GM18517 (cell line): ENCODE measurements at regions not wholly inside any gene's neighbourhood (a gene's known extent, or its start where the extent isn't known, plus 50 kb on each side); places are given as distances from the start of the nearest gene placed in this dataset.

Experiments
- ATAC-seq: cut with Tn5 transposase; IDR thresholded peaks from one replicate; pipeline ENCODE4 v1.9.1; 2021; ENCODE audit warnings: mild to moderate bottlenecking, moderate library complexity; ENCODE audit not compliant: unreplicated experiment

DNA sequence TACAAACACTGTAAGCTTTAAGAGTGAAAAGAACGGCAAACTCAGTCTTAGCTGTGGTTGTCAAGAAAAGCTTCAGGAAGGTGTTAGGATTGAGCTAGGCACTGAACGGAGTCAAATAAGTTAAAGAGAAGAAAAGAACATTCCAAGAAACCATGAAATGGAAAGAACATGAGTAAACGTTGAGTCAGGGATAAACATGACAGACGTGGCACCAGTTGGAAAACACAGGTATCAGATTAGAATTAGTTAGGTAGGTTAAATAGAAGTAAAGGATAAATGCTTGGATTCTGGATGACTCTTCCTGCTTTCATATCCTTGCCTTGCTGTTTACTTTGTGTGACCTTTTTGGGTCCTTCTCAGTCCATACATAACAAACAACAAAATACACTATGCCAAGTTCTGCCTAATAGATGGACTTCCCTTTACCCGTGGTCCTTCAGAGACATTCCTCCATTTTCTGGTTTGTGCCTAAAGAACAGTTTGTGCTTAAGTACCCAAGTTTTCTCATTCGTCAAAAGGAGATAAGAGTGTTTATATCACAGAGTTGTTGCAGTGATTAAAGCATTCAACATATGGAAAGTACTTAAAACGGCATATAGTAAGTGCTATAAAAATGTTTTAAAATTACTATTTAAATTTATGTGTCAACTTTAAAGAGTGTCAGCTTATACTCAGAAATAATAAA lies 446.9 kb downstream of the TMA16 start:
- ATAC-seq: no peak

DNA sequence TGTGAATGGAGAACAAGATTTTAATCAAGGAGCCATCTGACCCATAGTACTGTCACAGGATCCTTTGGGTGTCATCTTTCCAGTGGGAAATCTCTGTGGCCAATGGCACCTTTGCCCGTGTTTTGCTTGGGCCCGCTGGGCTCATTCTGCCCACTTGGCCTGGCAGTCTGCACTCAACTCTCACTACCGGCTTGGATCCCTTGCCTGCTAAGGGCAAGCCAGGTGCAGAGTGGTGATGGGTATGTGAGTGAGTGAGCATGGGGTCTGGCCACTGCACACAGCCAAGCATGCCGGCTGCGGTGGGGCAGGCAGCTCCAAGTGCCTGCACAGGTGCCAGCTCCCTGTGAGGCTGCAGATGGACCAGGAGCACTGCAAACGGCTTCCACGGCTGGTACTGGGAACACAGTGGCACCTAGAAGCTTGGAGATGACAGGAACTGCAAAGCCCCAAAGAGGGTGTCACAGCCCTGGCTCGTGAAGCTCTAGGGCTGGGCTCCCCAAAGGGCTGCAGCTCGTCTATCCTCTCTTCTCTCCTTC lies 454.5 kb downstream of the TMA16 start:
- ATAC-seq: no peak

DNA sequence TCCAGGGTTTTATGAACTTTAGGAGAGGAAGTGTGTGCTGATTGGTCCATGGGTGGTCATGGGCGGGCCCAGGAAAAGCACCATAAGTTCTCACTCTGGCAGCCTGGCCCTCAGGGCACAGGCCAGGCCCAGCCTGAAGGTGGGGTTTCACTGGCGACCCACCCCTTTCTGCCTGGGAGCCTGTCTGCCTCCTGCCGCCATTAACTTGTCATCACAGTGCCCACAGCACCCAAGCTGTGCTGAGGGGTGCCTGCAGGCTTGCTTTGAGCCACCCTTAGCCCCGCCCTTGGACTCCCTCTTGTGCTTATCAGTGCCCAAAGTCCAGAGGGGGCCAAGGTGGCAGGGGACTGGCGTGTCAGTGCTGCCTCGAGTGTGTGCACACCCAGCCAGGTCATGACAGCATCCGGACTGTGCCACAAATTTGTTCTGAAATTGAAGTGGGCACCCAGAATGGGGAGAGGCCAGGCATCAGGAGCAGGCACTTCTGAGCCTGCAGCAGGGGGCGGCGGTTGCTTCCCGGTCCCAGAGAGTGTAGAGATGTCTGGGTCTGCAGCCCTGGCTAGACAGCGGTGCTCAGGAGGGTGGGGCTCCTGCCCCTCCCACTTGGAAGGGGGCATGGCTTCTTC lies 455.6 kb downstream of the TMA16 start:
- ATAC-seq: no peak

DNA sequence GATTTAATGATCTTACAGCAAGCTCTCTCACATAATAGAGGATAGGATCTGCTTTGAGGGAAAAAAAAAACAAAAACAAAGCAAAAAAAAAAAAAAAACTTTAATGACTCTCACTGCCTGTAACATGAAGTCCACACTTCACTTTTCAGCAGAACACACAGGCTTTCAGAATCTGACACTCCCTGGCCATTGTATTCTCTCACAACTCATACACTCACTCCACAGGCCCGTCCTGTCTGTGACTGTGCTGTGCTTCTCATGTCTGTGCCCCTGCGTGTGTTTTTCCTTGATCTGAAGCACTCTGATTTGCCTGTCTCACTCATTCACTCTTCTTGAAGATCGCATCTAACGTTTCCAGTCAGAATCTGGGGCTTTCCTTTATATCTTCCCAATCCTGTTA lies 460.8 kb downstream of the TMA16 start:
- ATAC-seq: no peak

DNA sequence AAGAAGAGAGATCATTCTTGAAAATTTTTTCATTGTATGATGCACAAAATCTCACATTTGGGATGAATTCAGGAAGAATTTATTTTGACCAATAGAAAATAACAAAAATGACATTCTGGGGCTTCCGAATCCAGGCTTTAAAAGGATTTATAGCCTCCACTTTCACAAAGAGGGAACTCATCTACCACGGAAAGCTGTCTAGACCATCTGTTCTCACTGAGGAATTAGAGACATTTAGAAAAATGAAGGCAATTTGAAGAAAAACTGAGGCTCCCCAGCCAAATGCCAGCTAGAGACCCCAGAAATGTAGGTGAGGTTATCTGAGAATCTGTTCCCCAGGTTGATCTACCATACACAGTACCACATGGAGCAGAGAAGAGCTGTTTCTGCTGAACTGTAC lies 464.3 kb downstream of the TMA16 start:
- ATAC-seq: no peak

DNA sequence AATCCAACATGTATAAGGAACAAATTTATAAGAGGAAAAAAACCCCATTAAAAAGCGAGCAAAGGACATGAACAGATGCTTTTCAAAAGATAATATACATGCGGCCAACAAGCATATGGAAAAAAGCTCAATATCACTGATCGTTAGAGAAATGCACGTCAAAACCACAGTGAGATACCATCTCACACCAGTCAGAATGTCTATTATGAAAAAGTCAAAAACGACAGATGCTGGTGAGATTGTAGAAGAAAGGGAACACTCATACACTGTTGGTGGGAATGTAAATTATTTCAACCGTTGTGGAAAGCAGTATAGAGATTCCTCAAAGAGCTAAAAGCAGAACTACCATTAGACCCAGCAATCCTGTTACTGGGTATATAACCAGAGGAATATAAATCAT lies 465.4 kb downstream of the TMA16 start:
- no peak for ATAC-seq

DNA sequence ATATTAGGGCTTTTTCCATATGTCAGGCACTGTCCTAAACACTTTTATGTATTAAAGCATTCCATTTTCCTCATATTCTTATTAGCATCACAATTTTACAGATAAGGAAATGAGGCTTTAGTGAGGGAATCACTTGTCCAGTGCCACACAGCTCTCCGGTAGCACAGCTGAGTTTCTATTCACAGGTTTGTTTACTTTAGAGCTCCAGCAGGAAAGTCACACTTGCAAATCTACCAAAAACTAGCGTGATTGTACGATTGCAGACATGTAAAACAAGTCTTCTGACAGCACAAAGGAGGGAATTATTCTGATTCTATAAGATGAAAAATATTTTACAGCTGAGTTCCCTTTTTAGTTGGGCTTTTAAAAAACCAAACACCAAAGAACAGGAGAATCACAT lies 472.1 kb downstream of the TMA16 start:
- ATAC-seq: no peak

DNA sequence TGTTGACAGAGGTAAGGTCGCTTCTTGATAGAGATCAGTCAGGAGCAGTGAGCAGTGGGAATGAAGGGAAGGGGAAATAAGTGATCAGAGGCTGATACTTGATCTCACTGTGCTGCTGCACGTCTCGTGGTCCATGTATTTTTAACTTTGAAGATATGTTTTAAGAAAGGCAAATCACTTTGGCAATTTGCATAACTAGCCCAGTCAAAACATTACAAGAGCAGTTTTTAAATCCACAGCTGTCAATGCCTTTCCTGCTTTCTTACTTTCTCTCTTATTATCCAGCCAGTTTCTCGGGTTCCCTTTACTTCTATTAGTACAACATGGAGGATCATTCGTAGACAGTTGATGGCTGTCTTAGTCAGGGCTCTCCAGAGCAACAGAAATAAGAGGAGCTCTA lies 472.8 kb downstream of the TMA16 start:
- ATAC-seq: no peak

DNA sequence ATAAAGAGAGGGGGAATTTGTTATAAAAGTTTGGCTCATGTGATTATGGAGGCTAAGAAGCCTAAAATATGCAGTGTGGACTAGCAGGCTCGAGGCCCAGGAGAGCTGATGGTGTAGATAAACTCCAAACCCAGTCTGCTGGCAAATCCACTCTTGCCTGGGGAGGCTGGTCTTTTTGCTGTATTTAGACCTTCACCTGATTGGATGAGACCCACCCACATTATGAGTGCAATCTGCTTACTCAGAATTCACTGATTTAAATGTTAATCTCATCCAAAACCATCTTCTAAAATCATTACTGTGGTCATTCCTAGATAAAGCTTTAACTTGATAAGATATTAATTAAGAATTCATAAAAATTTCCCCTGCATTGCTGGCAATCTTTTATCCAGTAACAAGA lies 473.2 kb downstream of the TMA16 start:
- ATAC-seq: no peak

DNA sequence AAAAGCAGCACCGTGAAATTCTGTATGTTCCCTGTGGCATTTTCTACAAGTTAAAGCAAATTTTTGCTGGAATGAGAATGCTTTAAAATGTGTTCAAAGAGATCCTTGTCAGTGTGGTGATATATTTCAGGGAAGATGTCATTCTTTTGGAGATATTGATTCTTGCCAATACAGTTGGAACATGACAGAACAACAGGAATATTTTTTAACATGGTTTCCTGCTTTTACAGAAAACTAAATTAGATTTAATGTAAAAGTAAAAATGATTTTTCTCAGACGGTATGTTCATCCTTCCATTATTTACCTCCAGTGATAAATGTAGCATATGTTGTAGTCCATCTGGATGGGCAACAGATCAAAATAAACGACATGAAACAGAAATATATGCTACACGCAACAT lies 474.8 kb downstream of the TMA16 start:
- ATAC-seq: no peak

DNA sequence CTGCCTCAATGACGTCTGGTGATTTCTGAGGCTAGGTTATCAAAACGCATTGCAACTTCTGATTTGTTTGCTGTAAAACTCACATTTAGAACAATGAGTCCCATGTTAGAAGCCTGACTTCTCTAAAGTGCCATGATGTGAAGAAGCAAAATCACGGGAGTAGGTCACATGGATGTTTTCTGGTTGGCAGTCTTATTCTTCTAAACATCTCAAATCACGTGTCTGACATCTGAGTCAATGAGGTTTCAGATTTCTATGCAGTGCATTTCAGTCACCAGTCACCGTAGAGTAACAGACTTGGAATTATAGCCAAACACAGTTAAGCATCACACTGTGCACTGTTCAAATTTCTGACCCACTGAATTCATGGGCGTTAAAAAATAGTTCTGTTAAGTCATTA lies 482.1 kb downstream of the TMA16 start:
- no peak for ATAC-seq

DNA sequence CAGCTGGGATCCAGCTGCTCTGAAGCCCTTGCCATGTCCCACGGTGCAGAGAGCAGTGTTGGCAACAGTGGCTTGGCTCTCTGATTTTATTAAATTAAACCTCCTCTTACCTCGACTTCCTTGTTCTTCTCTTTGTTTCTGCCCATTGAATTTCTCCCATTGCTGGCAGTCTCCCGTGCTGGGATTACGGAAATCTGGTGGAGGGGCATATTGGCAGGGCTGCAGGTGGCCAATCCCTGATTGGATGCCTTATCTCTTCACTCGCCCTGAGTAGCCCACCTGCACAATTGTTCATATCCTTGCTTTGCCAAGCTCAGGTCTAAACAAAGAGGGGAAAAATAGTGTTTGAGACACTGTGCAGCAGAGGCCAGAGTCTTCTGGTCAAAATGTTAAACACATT lies 493.9 kb downstream of the TMA16 start:
- no peak for ATAC-seq

DNA sequence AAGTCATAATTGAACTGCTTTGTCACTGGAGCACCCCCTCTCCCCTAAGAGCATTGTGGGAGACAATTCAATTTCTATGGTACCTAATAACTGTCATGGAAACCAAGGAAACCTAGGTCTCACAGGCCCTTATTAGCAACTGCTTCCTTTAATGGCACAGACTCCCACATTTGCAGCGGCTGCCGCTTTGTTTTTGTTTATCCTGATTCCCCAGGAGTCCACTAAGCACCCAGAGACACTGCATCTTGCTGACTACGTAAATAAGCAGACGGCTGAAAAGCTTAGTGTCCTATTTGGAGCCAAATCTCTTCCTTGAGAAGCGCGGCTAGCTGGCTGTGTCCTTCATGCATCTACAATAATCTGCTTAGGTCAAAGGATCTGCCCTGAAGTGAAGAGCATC lies 494.4 kb downstream of the TMA16 start:
- no peak for ATAC-seq

DNA sequence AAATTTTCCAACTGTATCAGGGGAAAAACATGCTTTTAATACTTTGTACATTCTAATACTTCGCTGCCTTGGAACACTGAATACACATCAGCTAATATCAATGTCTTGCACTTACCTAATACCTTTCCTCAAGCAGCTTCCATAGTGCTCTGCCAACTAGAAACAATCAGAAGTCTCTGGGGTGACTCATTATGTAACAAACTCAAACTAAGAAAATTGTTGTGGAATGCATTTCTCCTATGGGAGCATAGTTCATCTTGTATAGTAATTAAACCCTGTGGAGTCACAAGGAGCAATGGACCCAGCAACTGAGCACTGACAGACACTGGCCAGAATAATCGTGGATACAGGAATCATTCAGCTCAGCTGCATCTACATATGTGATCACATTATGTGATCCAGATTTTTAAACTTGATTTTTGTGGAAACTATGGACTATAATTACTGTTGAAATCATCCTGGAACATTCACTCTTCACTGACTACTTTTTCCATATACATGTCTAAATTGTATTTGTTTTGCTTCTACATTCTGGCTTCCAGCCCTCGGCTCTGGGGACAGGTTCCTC lies 496.9 kb downstream of the TMA16 start:
- ATAC-seq: no peak

DNA sequence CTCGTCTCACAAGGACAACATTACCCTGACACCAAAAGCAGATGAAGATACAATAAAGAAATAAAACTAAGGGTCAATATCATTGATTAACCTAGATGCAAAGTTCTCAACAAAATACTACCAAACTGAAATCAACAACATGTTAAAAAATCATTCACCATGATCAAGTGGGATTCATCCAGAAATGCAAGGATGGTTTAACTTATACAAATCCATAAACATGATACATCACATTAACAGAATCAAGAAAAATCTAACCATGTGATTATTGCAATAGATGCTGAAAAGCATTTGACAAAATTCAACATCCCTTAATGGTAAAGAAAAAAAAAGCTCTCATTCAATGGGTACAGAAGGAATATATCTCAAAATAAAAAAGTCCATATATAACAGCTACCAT lies 514.9 kb downstream of the TMA16 start:
- no peak for ATAC-seq

DNA sequence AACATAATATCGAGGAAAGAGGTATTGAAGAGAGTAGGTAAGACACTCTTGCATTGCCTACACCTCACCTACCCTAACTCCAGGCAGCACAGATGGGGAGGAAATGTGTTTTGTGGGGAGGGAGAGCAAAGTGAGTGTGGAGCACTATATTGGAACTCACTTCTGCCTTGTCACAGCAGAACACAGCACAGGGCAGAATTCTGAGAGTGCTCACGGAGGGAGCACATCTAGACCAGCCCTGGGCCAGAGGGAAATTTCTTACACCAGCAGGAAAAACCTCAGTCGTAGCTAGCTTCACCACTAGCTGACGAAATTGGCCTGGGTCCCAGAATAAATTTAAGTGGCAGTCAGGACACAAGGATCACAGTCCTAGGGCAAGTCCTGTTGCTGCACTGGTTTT lies 517.3 kb downstream of the TMA16 start:
- ATAC-seq: no peak

DNA sequence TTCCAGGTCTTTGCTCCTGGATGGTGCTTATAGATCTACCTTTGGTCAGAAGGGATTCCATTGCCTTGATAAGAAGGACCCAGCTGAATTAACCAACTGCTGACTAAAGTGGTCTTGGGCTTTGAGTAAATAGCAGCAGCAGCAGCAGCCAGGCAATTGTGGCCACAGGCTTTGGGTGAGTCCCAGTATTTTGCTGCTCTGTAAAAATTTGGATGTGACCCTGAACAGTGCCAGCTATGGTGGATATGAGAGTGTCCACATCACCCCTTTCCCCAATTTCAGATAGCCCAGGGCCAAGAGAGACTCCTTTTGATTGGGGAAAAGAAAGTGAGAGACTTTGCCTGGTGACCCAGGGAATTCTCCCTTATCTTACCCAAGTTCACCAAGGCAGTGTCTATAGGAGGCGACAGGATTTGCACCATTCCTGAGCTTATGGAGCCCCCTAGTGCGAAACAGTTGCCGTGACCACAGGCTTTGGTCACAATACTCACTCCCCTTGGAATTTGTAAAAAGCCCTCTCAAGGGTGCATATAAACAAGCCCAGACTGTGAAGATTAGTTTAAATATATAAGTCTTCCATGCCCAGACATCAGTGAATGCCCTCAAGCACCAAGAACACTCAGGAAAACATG lies 518.0 kb downstream of the TMA16 start:
- no peak for ATAC-seq

DNA sequence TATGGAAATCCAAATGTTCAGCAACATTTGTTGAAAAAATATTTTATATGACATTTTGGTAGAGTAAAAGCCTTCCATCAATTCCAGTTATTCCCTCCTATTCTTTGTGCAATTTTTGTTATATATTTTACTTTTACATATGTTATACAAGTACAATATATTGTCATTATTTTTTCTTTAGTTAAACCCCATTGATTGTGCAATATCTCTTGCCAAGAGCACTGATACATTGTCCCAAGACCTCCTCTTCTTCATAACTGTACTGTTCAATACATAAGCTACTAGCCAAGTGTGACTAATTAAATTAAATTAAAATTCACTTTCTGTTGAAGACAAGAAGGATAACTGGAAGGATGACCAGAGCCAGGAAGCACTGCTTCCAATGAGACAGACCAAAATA lies 527.5 kb downstream of the TMA16 start:
- no peak for ATAC-seq

DNA sequence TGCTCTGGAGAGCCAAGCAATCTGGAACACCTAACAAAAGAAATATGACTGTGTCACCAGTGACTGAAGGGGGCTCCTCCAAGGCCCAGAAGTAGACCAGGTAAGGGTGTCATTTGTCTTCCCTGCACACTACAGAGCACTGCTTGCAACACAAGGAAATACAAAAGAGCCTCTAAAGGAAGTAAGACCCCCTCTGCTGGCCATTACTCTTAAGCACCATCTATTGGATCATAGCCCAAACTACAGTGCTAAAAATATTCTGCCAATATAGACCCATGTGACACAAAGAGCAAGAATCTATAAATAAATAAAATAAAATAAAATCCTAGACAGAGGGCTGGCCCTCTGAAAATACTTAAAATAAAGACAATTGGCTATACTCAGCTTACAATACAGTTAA lies 528.7 kb downstream of the TMA16 start:
- ATAC-seq: peak; percentile 47

DNA sequence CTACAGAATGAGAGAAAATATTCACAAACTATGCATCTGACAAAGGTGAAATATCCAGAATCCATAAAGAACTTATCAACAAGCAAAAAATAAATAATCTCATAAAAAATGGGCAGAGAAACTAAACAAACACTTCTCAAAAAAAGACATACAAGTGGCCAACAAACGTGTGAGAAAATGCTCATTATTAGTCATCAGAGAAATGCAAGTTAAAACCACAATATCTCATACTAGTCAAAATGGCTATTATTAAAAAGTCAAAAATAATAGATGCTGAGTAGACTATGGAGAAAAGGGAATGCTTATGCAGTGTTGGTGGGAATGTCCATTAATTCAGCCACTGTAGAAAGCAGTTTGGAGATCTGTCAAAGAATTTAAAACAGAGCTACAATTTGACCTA lies 533.3 kb downstream of the TMA16 start:
- ATAC-seq: no peak

DNA sequence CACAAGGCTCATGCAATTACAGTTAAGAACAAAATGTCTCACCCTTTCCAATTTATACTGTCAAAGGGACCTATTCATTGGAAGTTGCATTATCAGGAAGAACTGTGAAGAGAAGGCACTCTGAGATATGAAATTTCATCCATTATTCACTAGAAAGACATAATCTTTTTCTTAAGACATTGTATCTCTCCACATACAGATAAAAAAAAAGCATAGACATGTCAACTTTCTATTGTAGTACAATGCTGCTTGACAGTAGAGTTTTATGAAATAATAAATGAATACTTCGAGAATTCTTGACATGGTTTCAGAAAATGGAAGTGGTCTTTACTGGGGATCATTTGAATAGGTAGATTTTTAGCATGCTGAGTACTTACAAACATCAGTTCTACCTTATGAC lies 545.0 kb downstream of the TMA16 start:
- no peak for ATAC-seq
